Fibroblast of lung (primary cell): ENCODE measurements at regions not wholly inside any gene's neighbourhood (a gene's known extent, or its start where the extent isn't known, plus 50 kb on each side); places are given as distances from the start of the nearest gene placed in this dataset.

ENCODE experiments used
- DNase-seq, 2 donors: peaks; one replicate each; pipeline versions ENCODE4 v3.0.0 to v3.0.0-alpha.2; 2010; ENCODE audit warnings: low read depth in 2 of 2
- H2AFZ ChIP-seq: 2 replicates; pipeline ENCODE4 v1.5.1; 2012; ENCODE audit warnings: low read length, control low read depth, inconsistent platforms
- H3K27ac ChIP-seq: 2 replicates; pipeline ENCODE4 v1.5.1; 2011; ENCODE audit warnings: low read length, control low read depth; ENCODE audit not compliant: insufficient read depth
- H3K27me3 ChIP-seq: 2 replicates; pipeline ENCODE4 v1.5.1; 2011; ENCODE audit warnings: mild to moderate bottlenecking, low read length; ENCODE audit not compliant: control insufficient read depth, insufficient read depth
- H3K36me3 ChIP-seq: 2 replicates; pipeline ENCODE4 v1.5.1; 2011; ENCODE audit warnings: low read length; ENCODE audit not compliant: control insufficient read depth, insufficient read depth
- H3K4me1 ChIP-seq: 2 replicates; pipeline ENCODE4 v1.5.1; 2011; ENCODE audit warnings: low read length; ENCODE audit not compliant: control insufficient read depth, insufficient read depth; ENCODE audit errors: extremely low read depth
- H3K4me2 ChIP-seq: 2 replicates; pipeline ENCODE4 v1.5.1; 2011; ENCODE audit warnings: low read length, control low read depth; ENCODE audit not compliant: insufficient read depth; ENCODE audit errors: extremely low read depth
- H3K4me3 ChIP-seq, 4 experiments: fragments of 200-600 bp in 1 of 4; sonication (generic) in 1 of 4; replicated peaks in 1 of 4; 2 replicates each; pipeline ENCODE4 v1.5.1; 2011 to 2016; ENCODE audit warnings: low read length in 4 of 4, low read depth in 3 of 4, mild to moderate bottlenecking in 3 of 4, control low read depth in 2 of 4, inconsistent platforms in 1 of 4, mixed read lengths in 1 of 4; ENCODE audit not compliant: insufficient read depth in 1 of 4; ENCODE audit errors: control extremely low read depth in 1 of 4
- H3K79me2 ChIP-seq: 2 replicates; pipeline ENCODE4 v1.5.1; 2012; ENCODE audit warnings: mild to moderate bottlenecking, low read length, inconsistent platforms; ENCODE audit not compliant: control insufficient read depth, insufficient read depth
- H3K9ac ChIP-seq: 2 replicates; pipeline ENCODE4 v1.5.1; 2011; ENCODE audit warnings: mild to moderate bottlenecking, low read length, control low read depth; ENCODE audit not compliant: insufficient read depth
- H3K9me3 ChIP-seq: 2 replicates; pipeline ENCODE4 v1.5.1; 2012; ENCODE audit warnings: low read depth, low read length; ENCODE audit not compliant: control insufficient read depth, insufficient read depth
- H4K20me1 ChIP-seq: 2 replicates; pipeline ENCODE4 v1.5.1; 2011; ENCODE audit warnings: low read length; ENCODE audit not compliant: control insufficient read depth, insufficient read depth; ENCODE audit errors: extremely low read depth
- CTCF ChIP-seq, 2 donors: IDR thresholded peaks in 1 of 2; conservative IDR thresholded peaks in 1 of 2; 1 replicate in 1 of 2; 2 replicates in 1 of 2; pipeline ENCODE4 v1.5.1; 2011 to 2012; ENCODE audit warnings: low read length in 2 of 2, control low read depth in 1 of 2, inconsistent platforms in 1 of 2, low read depth in 1 of 2, mild to moderate bottlenecking in 1 of 2
- EZH2 ChIP-seq: IDR thresholded peaks from 2 replicates; pipeline ENCODE4 v1.5.1; 2012; ENCODE audit warnings: low read length, control low read depth, mild to moderate bottlenecking; ENCODE audit errors: missing control alignments

- Histone ChIP-seq H3K79me2 (no peaks in the 10 kb centered on the region), H3K27me3 (no peaks in the 10 kb centered on the region), H3K36me3 (no peaks in the 10 kb centered on the region), H3K4me3 (no peak overlapping the region), H3K9me3 (no peaks in the 10 kb centered on the region), H3K4me1 (no peaks in the 10 kb centered on the region), H3K9ac (no peak overlapping the region), H2AFZ (no peak overlapping the region), H3K4me2 (no peak overlapping the region), H3K27ac (no peak overlapping the region), H4K20me1 (no peaks in the 10 kb centered on the region)
- no peak for DNase-seq
- TF ChIP-seq EZH2 (no peak), CTCF (conservative IDR thresholded peaks at IDR 0.05 in 1 of 2, IDR thresholded peaks at IDR 0.05 in 1 of 2; ENCODE audit: low read depth in 1 of 2, low read length in 2 of 2) (no peak)
Measured at GRCh38 chr20:60354024-60354580, 395.9 kb downstream of the CDH26 start.

- Histone ChIP-seq H3K9ac (no peak overlapping the region), H3K27ac (no peak overlapping the region), H3K4me2 (no peak overlapping the region), H3K4me1 (no peaks in the 10 kb centered on the region), H3K4me3 (no peak overlapping the region), H2AFZ (no peak overlapping the region), H3K79me2 (no peaks in the 10 kb centered on the region), H3K27me3 (no peaks in the 10 kb centered on the region), H3K9me3 (no peaks in the 10 kb centered on the region), H4K20me1 (no peaks in the 10 kb centered on the region), H3K36me3 (no peaks in the 10 kb centered on the region)
- TF ChIP-seq CTCF (conservative IDR thresholded peaks at IDR 0.05 in 1 of 2, IDR thresholded peaks at IDR 0.05 in 1 of 2; ENCODE audit: low read depth in 1 of 2, low read length in 2 of 2) (no peak), EZH2 (no peak)
- DNase-seq: no peak
Measured at GRCh38 chr20:60358101-60358500, 399.9 kb downstream of the CDH26 start.

GRCh38 chr20:60359010-60359409 lies 400.8 kb downstream of the CDH26 start:
- Histone ChIP-seq H3K27ac (no peak overlapping the region), H3K36me3 (no peaks in the 10 kb centered on the region), H3K27me3 (no peaks in the 10 kb centered on the region), H3K4me2 (no peak overlapping the region), H3K9ac (no peak overlapping the region), H4K20me1 (no peaks in the 10 kb centered on the region), H3K9me3 (no peaks in the 10 kb centered on the region), H3K4me3 (no peak overlapping the region), H3K4me1 (no peaks in the 10 kb centered on the region), H3K79me2 (no peaks in the 10 kb centered on the region), H2AFZ (no peak overlapping the region)
- TF ChIP-seq EZH2: no peak
- TF ChIP-seq CTCF (conservative IDR thresholded peaks at IDR 0.05 in 1 of 2, IDR thresholded peaks at IDR 0.05 in 1 of 2; ENCODE audit: low read depth in 1 of 2, low read length in 2 of 2): no peak
- no peak for DNase-seq
